Neuronal stem cell (in vitro differentiated cells): ENCODE measurements at regions not wholly inside any gene's neighbourhood (a gene's known extent, or its start where the extent isn't known, plus 50 kb on each side); places are given as distances from the start of the nearest gene placed in this dataset.

ENCODE experiments used
- DNase-seq: peaks from one replicate; pipeline ENCODE4 v3.0.0-alpha.2; 2013; ENCODE audit warnings: low spot score
- H2AFZ ChIP-seq: one replicate; pipeline ENCODE4 v1.6.1; 2013; ENCODE audit warnings: mild to moderate bottlenecking, low read length, inconsistent platforms
- H2AK5ac ChIP-seq: 2 replicates; pipeline ENCODE4 v1.6.1; 2013; ENCODE audit warnings: low read depth, mild to moderate bottlenecking, inconsistent platforms, low read length, moderate library complexity, mixed read lengths
- H2BK120ac ChIP-seq: 2 replicates; pipeline ENCODE4 v1.6.1; 2013; ENCODE audit warnings: low read depth, mild to moderate bottlenecking, inconsistent platforms, low read length, moderate library complexity, mixed read lengths
- H2BK12ac ChIP-seq: one replicate; pipeline ENCODE4 v1.6.1; 2013; ENCODE audit warnings: low read length, inconsistent platforms
- H2BK15ac ChIP-seq: 2 replicates; pipeline ENCODE4 v1.6.1; 2013; ENCODE audit warnings: mild to moderate bottlenecking, low read length, inconsistent platforms, mixed read lengths
- H2BK5ac ChIP-seq: one replicate; pipeline ENCODE4 v1.6.1; 2013; ENCODE audit warnings: inconsistent platforms, mild to moderate bottlenecking, low read length, moderate library complexity
- H3K14ac ChIP-seq: one replicate; pipeline ENCODE4 v1.6.1; 2013; ENCODE audit warnings: low read length, inconsistent platforms
- H3K18ac ChIP-seq: 2 replicates; pipeline ENCODE4 v1.6.1; 2013; ENCODE audit warnings: low read length, inconsistent platforms
- H3K23ac ChIP-seq: 2 replicates; pipeline ENCODE4 v1.6.1; 2013; ENCODE audit warnings: low read depth, mild to moderate bottlenecking, mixed read lengths, low read length, inconsistent platforms; ENCODE audit not compliant: poor library complexity
- H3K27ac ChIP-seq: replicated peaks from 3 replicates; pipeline ENCODE4 v1.5.1; 2013; ENCODE audit warnings: low read length, inconsistent platforms
- H3K27me3 ChIP-seq, 3 experiments: 2 replicates each; pipeline ENCODE4 v1.6.1; 2013; ENCODE audit warnings: low read length in 3 of 3, mild to moderate bottlenecking in 2 of 3, inconsistent platforms in 1 of 3, low read depth in 1 of 3, mixed read lengths in 1 of 3, moderate library complexity in 1 of 3; ENCODE audit not compliant: control insufficient read depth in 3 of 3, insufficient read depth in 3 of 3
- H3K36me3 ChIP-seq, 2 donors: replicated peaks in 1 of 2; 2 replicates each; pipeline ENCODE4 v1.6.1; 2013; ENCODE audit warnings: low read length in 2 of 2; ENCODE audit not compliant: control insufficient read depth in 2 of 2, insufficient read depth in 2 of 2
- H3K4ac ChIP-seq: 2 replicates; pipeline ENCODE4 v1.6.1; 2013; ENCODE audit warnings: inconsistent platforms, mild to moderate bottlenecking, low read length, moderate library complexity
- H3K4me1 ChIP-seq, 2 donors: 1 replicate in 1 of 2; 2 replicates in 1 of 2; pipeline ENCODE4 v1.6.1; 2013; ENCODE audit warnings: low read length in 2 of 2, low read depth in 1 of 2; ENCODE audit not compliant: control insufficient read depth in 2 of 2, insufficient read depth in 1 of 2
- H3K4me2 ChIP-seq: one replicate; pipeline ENCODE4 v1.6.1; 2013; ENCODE audit warnings: mild to moderate bottlenecking, low read length, inconsistent platforms; ENCODE audit not compliant: insufficient read depth, poor library complexity, severe bottlenecking
- H3K4me3 ChIP-seq, 2 donors: 2 replicates each; pipeline ENCODE4 v1.5.1; 2013; ENCODE audit warnings: low read length in 2 of 2, mild to moderate bottlenecking in 2 of 2, inconsistent platforms in 1 of 2, moderate library complexity in 1 of 2
- H3K79me1 ChIP-seq: one replicate; pipeline ENCODE4 v1.6.1; 2013; ENCODE audit warnings: low read depth, mild to moderate bottlenecking, inconsistent platforms, low read length, moderate library complexity
- H3K9ac ChIP-seq: one replicate; pipeline ENCODE4 v1.6.1; 2013; ENCODE audit warnings: mild to moderate bottlenecking, low read depth, low read length, inconsistent platforms; ENCODE audit not compliant: poor library complexity
- H3K9me3 ChIP-seq, 2 donors: replicated peaks in 1 of 2; 2 replicates each; pipeline versions ENCODE3 to v1.6.1; 2013; ENCODE audit warnings: low read length in 2 of 2, mild to moderate bottlenecking in 2 of 2, inconsistent platforms in 1 of 2, low read depth in 1 of 2, mixed read lengths in 1 of 2, moderate library complexity in 1 of 2; ENCODE audit not compliant: control insufficient read depth in 2 of 2, insufficient read depth in 1 of 2
- H4K8ac ChIP-seq: one replicate; pipeline ENCODE4 v1.6.1; 2013; ENCODE audit warnings: low read depth, mild to moderate bottlenecking, inconsistent platforms, low read length, moderate library complexity
- H4K91ac ChIP-seq: one replicate; pipeline ENCODE4 v1.6.1; 2013; ENCODE audit warnings: low read length, low read depth, mild to moderate bottlenecking, inconsistent platforms; ENCODE audit not compliant: poor library complexity
- WGBS, 2 donors: extraction: QIAGEN DNeasy Blood & Tissue Kit; methylation state at CpG; one replicate each; pipeline ENCODE4 v1.1.7; 2013; ENCODE audit warnings: missing lambda C conversion rate in 2 of 2, mixed read lengths in 1 of 2; ENCODE audit not compliant: insufficient read length in 2 of 2, insufficient replicate concordance in 1 of 2; ENCODE audit errors: extremely low coverage in 2 of 2; 5-methylcytosine and 5-hydroxymethylcytosine counted together

DNA sequence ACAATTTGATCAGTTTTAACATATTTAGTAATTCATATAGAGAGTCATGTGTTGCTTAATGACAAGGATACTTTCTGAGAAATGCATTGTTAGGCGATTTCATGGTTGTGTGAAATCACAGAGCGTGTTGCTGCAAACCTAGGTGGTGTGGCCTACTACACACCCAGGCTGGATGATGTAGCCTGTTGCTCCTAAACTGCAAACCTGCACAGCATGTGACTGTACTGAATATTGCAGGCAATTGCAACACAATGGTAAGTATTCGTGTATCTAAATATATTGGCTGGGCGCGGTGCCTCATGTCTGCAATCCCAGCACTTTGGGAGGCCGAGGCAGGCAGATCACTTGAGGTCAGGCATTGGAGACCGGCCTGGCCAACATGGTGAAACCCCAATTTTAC lies 73.7 kb upstream of the BAIAP2L1 start:
- Histone ChIP-seq H3K27ac (no peak overlapping the region), H2AFZ (no peak overlapping the region), H3K18ac (no peak overlapping the region), H3K79me1 (no peaks in the 10 kb centered on the region), H3K9me3 (peaks cover 0 to 3% of the 10 kb centered on the region in 2 donors), H3K4me2 (no peak overlapping the region), H2BK15ac (no peak overlapping the region), H2BK12ac (no peak overlapping the region), H4K91ac (no peak overlapping the region), H3K23ac (no peak overlapping the region), H3K27me3 (no peaks in the 10 kb centered on the region), H3K4ac (no peak overlapping the region), H2AK5ac (no peak overlapping the region), H3K36me3 (no peaks in the 10 kb centered on the region), H3K14ac (no peak overlapping the region), H3K9ac (no peak overlapping the region), H3K4me1 (peaks cover 4% of the 10 kb centered on the region in 2 donors), H2BK120ac (no peak overlapping the region), H4K8ac (no peak overlapping the region), H2BK5ac (no peak overlapping the region), H3K4me3 (no peak overlapping the region)
- no peak for DNase-seq
- no CpG with 5 or more reads among the region's 7 CpGs for WGBS, 2 donors

DNA sequence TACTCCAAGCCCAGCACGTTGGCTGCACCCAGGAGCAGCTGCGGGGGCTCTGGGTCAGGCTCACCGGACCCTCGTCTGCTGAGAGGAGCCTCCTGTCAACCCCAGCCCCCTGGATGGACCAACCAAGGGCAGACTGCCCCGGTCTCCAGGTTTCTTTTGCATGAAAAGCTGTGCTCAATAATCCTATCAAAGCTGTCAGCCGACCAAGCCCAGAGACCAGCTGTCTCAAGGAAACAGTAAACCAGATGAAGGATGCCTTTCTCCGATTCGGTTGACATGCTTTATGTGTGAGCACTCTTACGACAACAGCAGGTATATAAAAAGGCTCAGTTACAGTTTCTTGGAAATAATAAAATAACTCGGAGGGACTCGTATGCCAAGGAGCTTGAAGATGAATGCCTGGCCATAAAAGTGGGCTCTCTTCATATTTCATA lies 71.6 kb upstream of the BAIAP2L1 start:
- no peaks in the 10 kb centered on the region for H3K79me1 ChIP-seq
- H4K91ac ChIP-seq, result no peak overlapping the region
- no peaks in the 10 kb centered on the region for H3K36me3 ChIP-seq
- no peak overlapping the region for H2BK5ac ChIP-seq
- no peak overlapping the region for H3K27ac ChIP-seq
- peak overlapping the region; percentile 91 for H2BK15ac ChIP-seq
- H3K9ac ChIP-seq, result peak overlapping the region; percentile 32
- H3K14ac ChIP-seq, result no peak overlapping the region
- WGBS, 2 donors, result no CpG with 5 or more reads among the region's 11 CpGs
- no peak overlapping the region for H2BK12ac ChIP-seq
- H3K9me3 ChIP-seq, result peaks cover 0 to 4% of the 10 kb centered on the region in 2 donors
- H3K4me1 ChIP-seq, result peaks cover 4% of the 10 kb centered on the region in 2 donors
- H3K27me3 ChIP-seq, result no peaks in the 10 kb centered on the region
- no peak overlapping the region for H2BK120ac ChIP-seq
- peak overlapping the region; percentile 33 for H2AK5ac ChIP-seq
- H2AFZ ChIP-seq, result no peak overlapping the region
- no peak overlapping the region for H3K4ac ChIP-seq
- H3K4me2 ChIP-seq, result no peak overlapping the region
- DNase-seq, result no peak
- no peak overlapping the region for H3K23ac ChIP-seq
- peak overlapping the region; percentile 77 for H3K18ac ChIP-seq
- H4K8ac ChIP-seq, result no peak overlapping the region
- no peak overlapping the region for H3K4me3 ChIP-seq

- H3K79me1 ChIP-seq, result no peaks in the 10 kb centered on the region
- no peak overlapping the region for H2BK15ac ChIP-seq
- peak overlapping the region; percentile 35 for H2AFZ ChIP-seq
- H3K4me1 ChIP-seq, result peaks cover 0 to 2% of the 10 kb centered on the region in 2 donors
- peak overlapping the region; percentile 14 for H2AK5ac ChIP-seq
- H3K9me3 ChIP-seq, result peaks cover 0 to 5% of the 10 kb centered on the region in 2 donors
- no peak overlapping the region for H2BK5ac ChIP-seq
- no peak overlapping the region for H3K23ac ChIP-seq
- peak overlapping the region; percentile 65 for H4K8ac ChIP-seq
- no peak overlapping the region for H3K27ac ChIP-seq
- peak; percentile 57 for DNase-seq
- H3K9ac ChIP-seq, result no peak overlapping the region
- no peak overlapping the region for H2BK12ac ChIP-seq
- no peak overlapping the region for H2BK120ac ChIP-seq
- H3K36me3 ChIP-seq, result no peaks in the 10 kb centered on the region
- peak overlapping the region in 1 of 2 donors; percentile 62 for H3K4me3 ChIP-seq
- H3K14ac ChIP-seq, result no peak overlapping the region
- no peaks in the 10 kb centered on the region for H3K27me3 ChIP-seq
- peak overlapping the region; percentile 80 for H3K4me2 ChIP-seq
- WGBS, 2 donors, result no CpG with 5 or more reads among the region's 48 CpGs
- no peak overlapping the region for H3K4ac ChIP-seq
- no peak overlapping the region for H4K91ac ChIP-seq
- H3K18ac ChIP-seq, result peak overlapping the region; percentile 86
Measured at GRCh38 chr7:98470485-98471240, 69.8 kb upstream of the BAIAP2L1 start.

DNA sequence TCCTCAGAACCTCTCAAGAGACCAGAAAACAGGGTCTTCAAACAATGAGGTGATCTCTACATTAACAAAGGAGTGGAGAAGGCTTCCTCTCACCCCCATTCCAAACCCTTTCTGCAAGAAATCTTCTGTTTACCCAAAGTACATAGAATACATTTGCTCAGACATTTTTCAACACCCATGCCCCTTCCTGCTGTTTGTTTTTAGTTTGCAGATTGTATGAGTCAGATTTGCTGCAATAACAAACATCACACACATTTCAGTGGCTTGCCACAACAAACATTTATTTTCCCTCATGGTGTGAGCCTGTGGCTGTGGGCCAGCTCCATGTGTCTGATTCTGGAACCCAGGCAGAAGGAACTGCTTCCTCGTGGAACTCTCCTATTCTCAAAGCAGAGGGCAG lies 68.2 kb upstream of the BAIAP2L1 start:
- no peak overlapping the region for H4K8ac ChIP-seq
- no peak overlapping the region for H3K4ac ChIP-seq
- H2BK120ac ChIP-seq, result no peak overlapping the region
- H3K4me2 ChIP-seq, result no peak overlapping the region
- H3K14ac ChIP-seq, result no peak overlapping the region
- H3K79me1 ChIP-seq, result no peaks in the 10 kb centered on the region
- no peak overlapping the region for H3K18ac ChIP-seq
- no peak overlapping the region for H2BK15ac ChIP-seq
- no peak overlapping the region for H2AFZ ChIP-seq
- no CpG with 5 or more reads among the region's 1 CpG for WGBS, 2 donors
- H3K4me3 ChIP-seq, result no peak overlapping the region
- no peak overlapping the region for H3K27ac ChIP-seq
- no peak overlapping the region for H4K91ac ChIP-seq
- H2BK12ac ChIP-seq, result no peak overlapping the region
- H2BK5ac ChIP-seq, result no peak overlapping the region
- no peak for DNase-seq
- H3K23ac ChIP-seq, result no peak overlapping the region
- peaks cover 0 to 5% of the 10 kb centered on the region in 2 donors for H3K9me3 ChIP-seq
- H2AK5ac ChIP-seq, result no peak overlapping the region
- H3K27me3 ChIP-seq, result no peaks in the 10 kb centered on the region
- H3K36me3 ChIP-seq, result no peaks in the 10 kb centered on the region
- peaks cover 0 to 2% of the 10 kb centered on the region in 2 donors for H3K4me1 ChIP-seq
- no peak overlapping the region for H3K9ac ChIP-seq
